Inflammatory macrophage treated with lipopolysaccharide for 1 hour (primary cell): ENCODE measurements at regions not wholly inside any gene's neighbourhood (a gene's known extent, or its start where the extent isn't known, plus 50 kb on each side); places are given as distances from the start of the nearest gene placed in this dataset.

Experiments used
- DNase-seq, 2 donors: peaks; one replicate each; pipeline ENCODE4 v3.0.0-alpha.2; 2020 to 2022

DNA sequence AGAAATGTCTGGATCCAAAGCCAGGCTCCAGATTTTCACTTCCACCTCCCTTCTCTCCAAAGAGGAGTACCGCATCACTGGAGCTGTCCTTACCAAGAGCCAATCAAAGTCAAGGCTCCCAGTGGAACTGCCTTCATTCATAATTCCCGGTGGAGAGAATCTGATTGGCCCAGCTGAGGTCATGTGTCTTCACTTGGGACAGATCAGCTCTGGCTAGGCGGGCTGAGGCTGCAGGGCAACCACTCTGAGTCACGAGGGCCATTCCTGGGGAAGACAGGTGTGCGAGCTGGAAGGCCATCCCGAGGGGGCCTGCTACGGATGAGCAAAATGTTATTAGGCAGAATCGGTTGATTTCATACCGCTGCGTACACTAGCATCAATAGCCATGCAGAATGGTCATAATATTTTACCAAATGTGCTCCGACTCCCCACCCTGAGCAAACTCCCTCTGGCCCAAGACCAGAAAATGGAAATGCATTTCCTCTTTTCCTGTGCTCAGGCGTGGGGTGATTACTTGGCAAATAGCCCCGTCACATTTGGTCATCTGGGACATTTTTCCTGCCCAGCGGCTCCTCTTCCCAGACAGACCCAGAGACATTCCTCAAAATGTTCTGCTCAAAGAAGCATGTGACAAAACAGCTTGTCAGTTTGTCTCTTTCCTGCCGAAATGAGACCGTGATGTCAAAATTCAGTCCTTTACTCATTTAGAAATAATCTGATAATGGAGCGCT lies 111.1 kb downstream of the AIPL1 start:
- DNase-seq, result no peak

GRCh38 chr17:6322316-6322715 lies 112.6 kb downstream of the AIPL1 start:
- DNase-seq, result no peak

DNA sequence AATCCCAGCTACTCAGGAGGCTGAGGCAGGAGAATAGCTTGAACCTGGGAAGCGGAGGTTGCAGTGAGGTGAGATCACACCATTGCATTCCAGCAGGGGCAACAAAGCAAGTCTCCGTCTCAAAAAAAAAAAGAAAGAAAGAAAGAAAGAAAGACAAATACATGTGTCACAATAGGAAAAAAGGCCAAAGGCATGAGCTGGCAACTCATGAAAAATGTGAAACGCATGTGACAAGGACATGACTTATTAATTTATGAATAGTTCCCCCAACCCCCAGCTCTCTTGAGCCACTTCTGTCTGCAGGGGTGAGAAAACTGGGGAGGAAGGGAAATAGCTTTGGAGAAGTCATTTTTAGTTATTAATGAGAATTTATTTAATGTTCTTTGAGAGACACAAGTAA lies 120.6 kb downstream of the AIPL1 start:
- DNase-seq, result no peak

DNA sequence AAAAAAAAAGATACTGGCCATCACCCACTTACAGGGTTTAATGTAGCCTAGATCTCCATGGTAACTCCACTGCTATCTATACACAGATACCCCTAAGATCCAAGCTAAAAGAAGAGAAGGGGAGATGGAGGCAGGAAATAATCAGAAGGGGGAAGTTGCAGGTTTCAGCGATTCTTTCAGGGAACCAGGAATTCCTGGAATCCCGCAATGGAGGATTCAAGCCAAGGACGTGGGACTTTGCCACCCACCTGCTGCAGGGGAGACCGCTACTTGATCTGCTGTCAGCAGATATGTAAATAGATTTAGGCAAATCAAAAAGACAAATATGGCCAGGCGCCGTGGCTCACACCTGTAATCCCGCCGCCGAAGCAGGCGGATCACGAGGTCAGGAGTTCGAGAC lies 121.1 kb downstream of the AIPL1 start:
- no peak for DNase-seq

DNA sequence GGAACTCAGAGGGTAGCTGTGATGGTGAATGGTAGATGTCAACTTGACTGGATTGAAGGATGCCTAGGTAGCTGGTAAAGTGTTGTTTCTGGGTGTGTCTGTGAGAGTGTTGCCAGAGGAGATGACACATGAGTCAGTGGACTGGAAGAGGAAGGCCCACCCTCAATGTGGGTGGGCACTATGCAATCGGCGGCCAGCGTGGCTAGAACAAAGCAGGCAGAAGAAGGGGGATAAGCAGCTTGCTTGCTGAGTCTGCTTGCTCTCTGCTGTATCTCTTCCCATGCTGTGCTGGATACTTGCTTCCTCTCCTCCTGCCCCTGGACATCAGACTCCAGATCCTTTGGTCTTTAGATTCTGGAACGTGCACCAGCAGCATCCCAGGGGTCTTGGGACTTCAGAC lies 128.1 kb downstream of the AIPL1 start:
- DNase-seq, result no peak

- no peak for DNase-seq
Measured at GRCh38 chr17:6305613-6306360, 129.1 kb downstream of the AIPL1 start.

DNA sequence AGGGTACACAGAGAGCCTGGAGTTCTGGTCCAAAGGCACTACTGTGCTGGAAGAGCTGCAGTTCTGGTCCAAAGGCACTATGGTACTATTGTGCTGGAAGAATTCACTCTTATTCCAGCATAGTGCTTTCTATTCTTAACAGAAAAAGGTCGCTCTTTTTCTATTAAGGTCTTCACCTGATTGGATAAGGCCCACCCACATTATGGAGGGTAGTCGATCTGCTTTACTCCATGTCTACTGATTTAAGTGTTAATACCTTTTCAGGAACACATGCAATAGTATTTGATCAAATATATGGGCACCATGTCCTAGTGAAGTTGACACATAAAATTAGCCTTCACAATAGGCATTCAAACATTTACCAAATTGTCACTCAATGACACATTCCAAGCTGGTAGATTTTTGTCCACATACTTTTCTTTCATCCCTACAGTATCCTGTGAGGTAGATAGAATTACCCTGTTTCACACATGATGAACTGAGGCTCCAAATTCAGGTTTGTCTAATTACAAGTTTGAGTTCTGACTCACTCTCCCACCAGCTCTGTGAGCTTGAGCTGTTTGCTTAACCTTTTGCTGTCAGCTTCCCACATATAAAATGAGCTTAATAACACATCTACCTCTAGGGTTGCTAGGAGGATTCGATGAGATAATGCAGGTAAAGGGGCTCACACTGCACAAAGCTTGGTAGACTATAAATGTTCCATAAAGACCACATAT lies 129.9 kb downstream of the AIPL1 start:
- DNase-seq, result no peak

DNA sequence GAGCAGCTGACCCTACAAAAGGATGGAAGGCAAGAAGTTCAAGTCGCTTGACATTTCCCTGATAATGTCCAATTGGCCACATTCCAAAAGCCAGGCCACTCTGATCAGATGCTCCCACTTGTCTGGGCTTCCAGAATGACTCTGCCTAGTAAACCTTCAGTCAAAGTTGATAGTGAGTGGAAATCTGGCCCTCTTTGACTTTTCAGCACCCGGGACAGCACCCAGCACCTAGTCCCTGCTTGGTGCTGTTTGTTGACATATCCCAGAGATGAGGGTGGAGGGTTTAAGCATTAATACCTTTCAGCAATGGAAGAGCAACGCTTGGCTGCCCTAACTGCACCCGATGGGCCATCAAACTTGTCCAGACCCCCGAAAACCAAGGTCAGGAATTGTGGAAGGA lies 131.3 kb downstream of the AIPL1 start:
- DNase-seq, result peak in 1 of 2 donors; percentile 1

- no peak for DNase-seq
Measured at GRCh38 chr17:6299275-6299674, 135.6 kb downstream of the AIPL1 start.

GRCh38 chr17:6297960-6298359 lies 137.0 kb downstream of the AIPL1 start:
- no peak for DNase-seq

DNA sequence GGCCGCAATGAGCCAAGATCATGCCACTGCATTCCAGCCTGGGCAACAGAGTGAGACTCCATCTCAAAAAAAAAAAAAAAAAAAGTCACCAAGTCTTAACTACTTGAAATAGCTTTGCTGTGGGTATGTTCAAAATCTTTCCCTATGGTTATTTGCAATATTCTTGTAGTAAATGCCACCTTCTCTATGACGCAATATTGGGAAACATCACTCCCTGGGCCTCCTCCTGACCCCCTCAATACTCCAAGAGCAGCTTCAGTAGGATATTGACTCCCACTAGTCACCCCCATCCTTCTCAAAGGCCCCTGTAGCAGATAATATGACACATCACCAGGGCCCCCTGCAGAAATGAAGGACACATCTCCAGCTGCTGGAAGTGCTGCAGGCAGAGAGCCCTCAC lies 137.8 kb downstream of the AIPL1 start:
- DNase-seq, result no peak

- DNase-seq, result no peak
Measured at GRCh38 chr17:6290488-6291196, 144.3 kb downstream of the AIPL1 start.

DNA sequence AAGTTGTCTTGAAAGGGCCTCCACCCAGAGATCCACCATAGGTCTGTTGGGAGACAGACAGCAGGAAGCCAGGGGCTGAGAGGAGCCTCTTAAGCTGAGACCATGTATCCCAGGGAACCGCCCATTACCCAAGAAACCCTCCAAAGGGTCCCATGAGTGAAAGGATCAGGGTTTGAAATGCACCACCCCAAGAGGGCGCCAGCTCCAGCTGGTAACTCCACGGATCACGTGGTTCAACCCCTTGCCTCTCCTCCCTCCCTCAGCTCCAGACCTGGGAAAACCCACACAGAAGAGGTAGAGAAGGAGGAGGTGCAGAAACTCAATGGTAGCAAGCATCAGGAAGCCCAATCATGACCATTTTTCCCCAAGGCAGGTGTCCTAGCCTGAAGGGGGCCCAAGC lies 148.7 kb downstream of the AIPL1 start:
- no peak for DNase-seq

DNA sequence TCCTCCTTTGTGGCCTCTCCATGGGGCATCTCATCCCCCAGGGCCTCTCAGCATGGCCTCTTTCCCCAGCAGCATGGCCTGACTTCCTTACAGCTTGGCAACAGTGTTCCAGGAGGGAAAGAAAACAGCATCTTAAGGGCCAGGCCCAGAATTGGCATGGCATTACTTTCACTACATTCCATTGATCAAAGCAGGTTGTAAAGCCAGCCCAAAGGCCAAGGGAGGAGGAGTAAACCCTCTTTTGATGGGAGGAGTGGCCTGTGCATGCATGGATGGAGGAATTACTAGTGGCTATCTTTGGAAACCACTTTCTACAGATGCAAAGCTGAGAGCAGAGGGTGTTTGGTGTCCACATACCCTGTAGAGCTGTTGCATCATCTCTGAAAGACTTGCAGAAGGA lies 149.4 kb downstream of the AIPL1 start:
- DNase-seq, result no peak

DNA sequence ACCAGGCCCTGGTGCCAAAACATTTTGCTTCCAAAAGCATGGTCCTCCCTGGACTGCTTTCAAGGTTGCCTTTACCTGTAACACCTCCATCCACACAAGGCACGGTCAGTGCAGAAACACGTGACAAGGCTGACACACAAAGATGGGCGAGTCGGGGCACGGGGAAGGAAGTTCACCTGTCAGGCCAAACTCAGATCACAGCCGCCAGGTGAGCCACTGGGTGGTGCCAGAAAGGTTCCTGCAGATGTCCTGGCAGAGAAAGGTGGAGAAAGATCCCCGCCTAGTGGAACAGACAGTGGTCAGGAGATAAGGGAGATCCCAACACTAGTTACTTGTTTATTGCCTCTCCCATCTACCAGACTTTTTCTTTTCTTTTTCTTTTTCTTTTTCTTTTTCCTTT lies 155.3 kb downstream of the AIPL1 start:
- DNase-seq, result no peak

DNA sequence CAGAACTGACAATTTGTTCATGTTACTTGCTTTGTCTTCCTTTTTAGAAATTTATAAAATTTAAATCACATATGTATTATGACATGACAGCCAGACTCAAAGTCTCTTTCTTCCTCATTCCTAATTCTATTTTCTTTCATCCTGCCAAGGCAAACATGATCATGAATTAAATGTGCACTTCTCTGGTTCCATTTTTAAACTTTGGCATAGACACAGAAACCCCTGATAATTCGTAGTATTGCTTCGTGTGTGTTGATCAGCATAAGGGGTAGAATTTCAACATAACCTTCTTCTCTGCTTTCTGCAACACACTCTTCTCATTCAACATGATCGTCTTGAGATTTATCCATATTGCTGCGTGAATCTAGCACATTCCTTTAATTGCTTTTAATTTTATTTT lies 156.5 kb downstream of the AIPL1 start:
- no peak for DNase-seq

GRCh38 chr17:6276711-6277110 lies 158.2 kb downstream of the AIPL1 start:
- no peak for DNase-seq

- no peak for DNase-seq
Measured at GRCh38 chr17:6274310-6274709, 160.6 kb downstream of the AIPL1 start.

DNA sequence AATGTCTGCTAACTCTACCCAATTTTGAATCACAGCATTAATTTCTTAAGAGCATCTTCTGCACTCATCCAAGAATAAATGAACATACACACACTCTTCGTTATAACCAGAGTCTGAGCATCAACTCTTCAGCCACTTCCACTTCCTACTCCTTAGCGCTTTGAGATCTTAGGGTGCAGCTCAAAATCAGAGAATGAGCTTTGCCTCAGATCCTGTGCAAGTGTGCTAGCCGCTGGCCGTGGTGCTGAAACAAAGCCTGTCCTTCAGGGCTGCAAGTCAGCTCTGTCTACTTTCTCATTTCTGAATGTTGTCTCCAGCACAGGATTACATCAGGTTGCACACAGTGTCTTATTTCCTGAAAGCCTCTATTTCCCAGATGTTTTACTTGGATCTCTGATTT lies 165.4 kb downstream of the AIPL1 start:
- peak in 1 of 2 donors; percentile 6 for DNase-seq

GRCh38 chr17:6261466-6261865 lies 173.5 kb downstream of the AIPL1 start:
- DNase-seq, result no peak

- no peak for DNase-seq
Measured at GRCh38 chr17:6259899-6260298, 175.0 kb downstream of the AIPL1 start.

DNA sequence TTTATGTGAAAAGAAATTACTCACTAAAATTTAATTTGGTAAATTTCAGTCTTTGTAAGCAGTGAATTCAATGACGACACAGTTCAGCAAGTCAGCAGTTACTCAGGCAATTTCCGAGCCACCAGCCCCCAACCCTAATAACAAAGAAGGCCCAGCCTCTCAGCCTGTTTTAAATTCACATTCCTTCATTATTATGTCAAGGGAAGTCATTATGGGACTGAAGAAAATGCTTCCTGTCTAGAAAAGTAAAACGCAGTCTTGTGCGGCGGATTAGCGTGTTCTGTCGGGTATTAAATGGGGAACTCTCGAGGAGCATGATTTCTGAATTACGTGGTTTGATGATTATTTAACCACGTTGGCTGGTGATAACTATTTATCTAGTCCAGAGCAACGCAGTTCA lies 177.6 kb downstream of the AIPL1 start:
- DNase-seq, result no peak

GRCh38 chr17:6255322-6255721 lies 179.6 kb downstream of the AIPL1 start:
- no peak for DNase-seq
